Parathyroid adenoma (tissue), 2 donors: ENCODE measurements at regions not wholly inside any gene's neighbourhood (a gene's known extent, or its start where the extent isn't known, plus 50 kb on each side); places are given as distances from the start of the nearest gene placed in this dataset.

Experiments
- H2AFZ ChIP-seq: fragments of 300-600 bp; sonication (generic); one replicate; pipeline ENCODE4 v1.7.0; 2017; ENCODE audit warnings: antibody characterized with exemption, mild to moderate bottlenecking
- H3K27ac ChIP-seq: fragments of 300-600 bp; sonication (generic); one replicate; pipeline ENCODE4 v1.7.0; 2017
- H3K27me3 ChIP-seq: fragments of 300-600 bp; sonication (generic); one replicate; pipeline ENCODE4 v1.7.0; 2017; ENCODE audit warnings: low read length; ENCODE audit not compliant: control insufficient read depth, insufficient read depth
- H3K36me3 ChIP-seq: fragments of 300-600 bp; sonication (generic); one replicate; pipeline ENCODE4 v1.7.0; 2017; ENCODE audit warnings: low read length; ENCODE audit not compliant: control insufficient read depth, insufficient read depth
- H3K4me1 ChIP-seq: fragments of 300-600 bp; sonication (generic); one replicate; pipeline ENCODE4 v1.7.0; 2017; ENCODE audit warnings: control low read depth
- H3K4me2 ChIP-seq: fragments of 300-600 bp; sonication (generic); one replicate; pipeline ENCODE4 v1.7.0; 2017; ENCODE audit warnings: low read length
- H3K4me3 ChIP-seq: fragments of 300-600 bp; sonication (generic); one replicate; pipeline ENCODE4 v1.7.0; 2017; ENCODE audit warnings: low read depth, low read length
- H3K79me2 ChIP-seq: fragments of 300-600 bp; sonication (generic); one replicate; pipeline ENCODE4 v1.7.0; 2017; ENCODE audit warnings: control low read depth
- H3K9ac ChIP-seq: fragments of 300-600 bp; sonication (generic); one replicate; pipeline ENCODE4 v1.7.0; 2017; ENCODE audit warnings: mild to moderate bottlenecking
- H3K9me3 ChIP-seq: fragments of 300-600 bp; sonication (generic); one replicate; pipeline ENCODE4 v1.7.0; 2017; ENCODE audit warnings: low read length; ENCODE audit not compliant: control insufficient read depth
- CTCF ChIP-seq: fragments of 300-600 bp; sonication (generic); IDR thresholded peaks from one replicate; pipeline ENCODE4 v1.7.0; 2017; ENCODE audit warnings: antibody characterized with exemption, mild to moderate bottlenecking
- donor health status: primary hyperparathyroidism.

- no peak overlapping the region for H3K4me2 ChIP-seq
- H3K9ac ChIP-seq, result no peak overlapping the region
- H3K4me3 ChIP-seq, result no peak overlapping the region
- no peaks in the 10 kb centered on the region for H3K36me3 ChIP-seq
- H3K9me3 ChIP-seq, result no peaks in the 10 kb centered on the region
- no peaks in the 10 kb centered on the region for H3K27me3 ChIP-seq
- no peak overlapping the region for H2AFZ ChIP-seq
- no peak for TF ChIP-seq CTCF
- H3K4me1 ChIP-seq, result no peaks in the 10 kb centered on the region
- H3K27ac ChIP-seq, result no peak overlapping the region
- no peaks in the 10 kb centered on the region for H3K79me2 ChIP-seq
Measured at GRCh38 chr20:24277196-24277595, 192.2 kb upstream of the SYNDIG1 start.

- Histone ChIP-seq H3K27me3 (no peaks in the 10 kb centered on the region), H3K4me1 (no peaks in the 10 kb centered on the region), H3K9me3 (no peaks in the 10 kb centered on the region), H3K4me2 (no peak overlapping the region), H2AFZ (no peak overlapping the region), H3K9ac (no peak overlapping the region), H3K4me3 (no peak overlapping the region), H3K27ac (no peak overlapping the region), H3K36me3 (no peaks in the 10 kb centered on the region), H3K79me2 (no peaks in the 10 kb centered on the region)
- no peak for TF ChIP-seq CTCF
Measured at GRCh38 chr20:24275946-24276705, 193.3 kb upstream of the SYNDIG1 start.

- H3K36me3 ChIP-seq, result no peaks in the 10 kb centered on the region
- no peaks in the 10 kb centered on the region for H3K27me3 ChIP-seq
- no peak overlapping the region for H3K4me2 ChIP-seq
- no peak overlapping the region for H3K27ac ChIP-seq
- H3K4me1 ChIP-seq, result no peaks in the 10 kb centered on the region
- no peak for TF ChIP-seq CTCF
- no peaks in the 10 kb centered on the region for H3K79me2 ChIP-seq
- no peak overlapping the region for H2AFZ ChIP-seq
- no peak overlapping the region for H3K9ac ChIP-seq
- no peaks in the 10 kb centered on the region for H3K9me3 ChIP-seq
- H3K4me3 ChIP-seq, result no peak overlapping the region
Measured at GRCh38 chr20:24273251-24273650, 196.2 kb upstream of the SYNDIG1 start.

DNA sequence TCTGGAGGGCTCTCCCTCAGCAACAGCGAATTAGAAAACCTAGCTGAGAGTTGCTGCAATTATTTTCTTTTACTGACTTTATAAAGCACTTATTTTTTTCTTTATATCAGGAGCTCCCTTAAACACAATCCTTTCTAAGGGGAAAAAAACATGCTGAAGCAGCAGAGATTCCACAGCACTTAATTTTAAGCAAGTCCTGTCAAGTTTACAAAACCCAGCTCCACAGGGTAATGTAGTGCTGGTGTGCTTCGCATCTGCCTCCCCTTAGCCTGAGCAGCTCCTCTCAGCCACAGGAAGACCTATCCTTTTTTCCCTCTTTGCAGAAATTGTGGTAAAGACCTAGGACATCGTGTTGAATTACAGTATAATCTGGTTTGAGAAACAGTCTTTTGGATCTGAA, 208.1 kb upstream of the SYNDIG1 start:
- H3K27ac ChIP-seq, result no peak overlapping the region
- no peaks in the 10 kb centered on the region for H3K4me1 ChIP-seq
- TF ChIP-seq CTCF, result no peak
- no peak overlapping the region for H3K9ac ChIP-seq
- H3K9me3 ChIP-seq, result no peaks in the 10 kb centered on the region
- H3K4me2 ChIP-seq, result no peak overlapping the region
- H2AFZ ChIP-seq, result no peak overlapping the region
- H3K27me3 ChIP-seq, result no peaks in the 10 kb centered on the region
- no peaks in the 10 kb centered on the region for H3K79me2 ChIP-seq
- H3K36me3 ChIP-seq, result no peaks in the 10 kb centered on the region
- H3K4me3 ChIP-seq, result no peak overlapping the region

GRCh38 chr20:24257171-24257570, 212.3 kb upstream of the SYNDIG1 start:
- H3K9me3 ChIP-seq, result no peaks in the 10 kb centered on the region
- no peak overlapping the region for H3K4me3 ChIP-seq
- H3K79me2 ChIP-seq, result no peaks in the 10 kb centered on the region
- H3K36me3 ChIP-seq, result no peaks in the 10 kb centered on the region
- no peak for TF ChIP-seq CTCF
- no peaks in the 10 kb centered on the region for H3K4me1 ChIP-seq
- no peak overlapping the region for H2AFZ ChIP-seq
- no peak overlapping the region for H3K9ac ChIP-seq
- H3K4me2 ChIP-seq, result no peak overlapping the region
- no peaks in the 10 kb centered on the region for H3K27me3 ChIP-seq
- no peak overlapping the region for H3K27ac ChIP-seq
